Mucosa of descending colon (tissue), 3 donors: ENCODE measurements at regions not wholly inside any gene's neighbourhood (a gene's known extent, or its start where the extent isn't known, plus 50 kb on each side); places are given as distances from the start of the nearest gene placed in this dataset.
"Not testable (repeated sequence)": the region's sequence is repeated elsewhere in the genome, so short reads cannot be mapped to it uniquely, and the experiment has no call there.

ENCODE experiments used
- ATAC-seq: fragments of 200-7000 bp; cut with Tn5 transposase; one replicate; pipeline ENCODE4 v1.9.1; 2020; ENCODE audit warnings: mild to moderate bottlenecking, moderate library complexity
- DNase-seq, 3 donors: peaks; one replicate each; pipeline ENCODE4 v3.0.0-alpha.2; 2020
- H3K36me3 ChIP-seq: fragments of 200-600 bp; one replicate; pipeline ENCODE4 v1.8.0; 2021; ENCODE audit warnings: low read depth, mild to moderate bottlenecking
- H3K4me1 ChIP-seq: fragments of 200-600 bp; one replicate; pipeline ENCODE4 v1.8.0; 2021; ENCODE audit warnings: low read depth, mild to moderate bottlenecking
- H3K4me3 ChIP-seq: fragments of 200-600 bp; one replicate; pipeline ENCODE4 v1.8.0; 2021; ENCODE audit warnings: mild to moderate bottlenecking
- H3K9me3 ChIP-seq: fragments of 200-600 bp; one replicate; pipeline ENCODE4 v1.8.0; 2021; ENCODE audit warnings: mild to moderate bottlenecking
- CTCF ChIP-seq: fragments of 200-600 bp; IDR thresholded peaks from one replicate; pipeline ENCODE4 v1.8.0; 2022; ENCODE audit warnings: antibody characterized with exemption, mild to moderate bottlenecking
- intact Hi-C, 2 donors: fragments of 100-400 bp; cut with DNase I in 1 of 2; cut with micrococcal nuclease in 1 of 2; formaldehyde crosslinking; loops; one replicate each; pipeline versions ENCODE4 v1.11.0 to v1.11.1; 2022; cut with DNase I, micrococcal nuclease
- donor health status: DM: no; HTN: no; CAD: no; lungs with moderate emphysema.
- donor health status: DM: no; HTN: no; CAD: no.
- donor health status: DM: no; HTN: yes; CAD: no.

- DNase-seq (no peak), ATAC-seq (no peak)
- Histone ChIP-seq H3K9me3 (no peaks in the 10 kb centered on the region), H3K4me1 (peaks cover 9% of the 10 kb centered on the region), H3K4me3 (no peak overlapping the region), H3K36me3 (no peaks in the 10 kb centered on the region)
- TF ChIP-seq CTCF: no peak
- intact Hi-C loops: no loop called here
Measured at GRCh38 chr17:68103148-68103547, 67.6 kb downstream of the KPNA2 start.

GRCh38 chr17:68106085-68106484 is 70.5 kb downstream of the KPNA2 start:
- no peaks in the 10 kb centered on the region for H3K36me3 ChIP-seq
- no peak overlapping the region for H3K4me3 ChIP-seq
- H3K9me3 ChIP-seq: peaks cover 3% of the 10 kb centered on the region
- no peak for DNase-seq
- intact Hi-C loops: no loop called here
- no peak for ATAC-seq
- TF ChIP-seq CTCF: no peak
- peaks cover 6% of the 10 kb centered on the region for H3K4me1 ChIP-seq

GRCh38 chr17:68107373-68107772 is 71.8 kb downstream of the KPNA2 start:
- H3K36me3 ChIP-seq: no peaks in the 10 kb centered on the region
- H3K4me3 ChIP-seq: no peak overlapping the region
- H3K4me1 ChIP-seq: peaks cover 6% of the 10 kb centered on the region
- ATAC-seq (no peak), DNase-seq (no peak)
- intact Hi-C loops: no loop called here
- TF ChIP-seq CTCF: no peak
- peaks cover 3% of the 10 kb centered on the region for H3K9me3 ChIP-seq

GRCh38 chr17:68108313-68109000 is 72.9 kb downstream of the KPNA2 start:
- intact Hi-C loops: no loop called here
- no peak for ATAC-seq
- TF ChIP-seq CTCF: no peak

GRCh38 chr17:68109404-68109803 is 73.9 kb downstream of the KPNA2 start:
- H3K4me1 ChIP-seq, intact Hi-C loops, H3K4me3 ChIP-seq, DNase-seq, H3K9me3 ChIP-seq, H3K36me3 ChIP-seq, ATAC-seq: not testable (repeated sequence)

More at GRCh38 chr17:68108313-68109000, 72.9 kb downstream of the KPNA2 start:
- Histone ChIP-seq H3K9me3 (peaks cover 3% of the 10 kb centered on the region), H3K36me3 (no peaks in the 10 kb centered on the region), H3K4me1 (no peaks in the 10 kb centered on the region), H3K4me3 (no peak overlapping the region)
- DNase-seq: no peak

GRCh38 chr17:68116211-68116610 is 80.7 kb downstream of the KPNA2 start:
- intact Hi-C loops: not testable (repeated sequence)

GRCh38 chr17:68122587-68122986 is 87.1 kb downstream of the KPNA2 start:
- Histone ChIP-seq H3K4me3 (no peak overlapping the region), H3K36me3 (no peaks in the 10 kb centered on the region), H3K9me3 (peaks cover 3% of the 10 kb centered on the region), H3K4me1 (no peaks in the 10 kb centered on the region)
- DNase-seq (no peak), ATAC-seq (no peak)
- intact Hi-C loops: no loop called here
- no peak for TF ChIP-seq CTCF

More at GRCh38 chr17:68116211-68116610, 80.7 kb downstream of the KPNA2 start:
- H3K4me1 ChIP-seq, ATAC-seq, H3K9me3 ChIP-seq, H3K36me3 ChIP-seq, DNase-seq, H3K4me3 ChIP-seq: not testable (repeated sequence)
